ENCODE measurements at regions not wholly inside any gene's neighbourhood (a gene's known extent, or its start where the extent isn't known, plus 50 kb on each side); places are given as distances from the start of the nearest gene placed in this dataset.
"Not testable (repeated sequence)": the region's sequence is repeated elsewhere in the genome, so short reads cannot be mapped to it uniquely, and the experiment has no call there.

GRCh38 chr5:42989190-42989589, 50.9 kb downstream of the ANXA2R start:
- Mint-ChIP-seq H3K4me3 (peak overlapping the region; percentile 93), H3K4me1 (peaks cover 58% of the 10 kb centered on the region)

DNA sequence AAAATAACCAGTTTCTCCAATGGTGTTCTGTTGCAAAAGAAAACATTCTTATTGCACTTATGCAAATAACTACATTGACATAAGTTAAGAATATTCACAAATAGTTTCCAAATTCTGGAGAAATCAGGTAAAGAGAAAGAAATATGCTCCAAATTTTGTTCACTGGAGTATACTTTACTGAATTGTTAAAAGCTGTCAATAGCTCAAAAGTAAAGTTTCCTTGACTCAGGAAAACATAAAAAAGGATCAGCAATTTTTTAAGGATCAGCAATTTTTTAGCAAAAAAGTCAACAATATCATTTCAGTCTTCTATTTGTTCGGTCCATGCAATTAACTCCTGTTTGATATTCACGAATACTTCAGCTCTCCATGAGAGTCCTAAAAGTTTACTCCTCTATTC, 51.6 kb downstream of the ANXA2R start:
- peak overlapping the region; percentile 93 for H3K4me3 Mint-ChIP-seq
- ATAC-seq (no peak), DNase-seq (ENCODE audit: low spot score in 2 of 2) (no peak)
- no peaks in the 10 kb centered on the region for H3K9me3 Mint-ChIP-seq
- H3K27ac Mint-ChIP-seq, result peak overlapping the region; percentile 4
- peaks cover 44% of the 10 kb centered on the region for H3K36me3 Mint-ChIP-seq
- peaks cover 58% of the 10 kb centered on the region for H3K4me1 Mint-ChIP-seq

More at GRCh38 chr5:42989190-42989589, 50.9 kb downstream of the ANXA2R start:
- Mint-ChIP-seq H3K9me3 (no peaks in the 10 kb centered on the region), H3K36me3 (peaks cover 44% of the 10 kb centered on the region), H3K27ac (peak overlapping the region; percentile 99)
- DNase-seq (ENCODE audit: low spot score in 2 of 2) (no peak), ATAC-seq (no peak)

DNA sequence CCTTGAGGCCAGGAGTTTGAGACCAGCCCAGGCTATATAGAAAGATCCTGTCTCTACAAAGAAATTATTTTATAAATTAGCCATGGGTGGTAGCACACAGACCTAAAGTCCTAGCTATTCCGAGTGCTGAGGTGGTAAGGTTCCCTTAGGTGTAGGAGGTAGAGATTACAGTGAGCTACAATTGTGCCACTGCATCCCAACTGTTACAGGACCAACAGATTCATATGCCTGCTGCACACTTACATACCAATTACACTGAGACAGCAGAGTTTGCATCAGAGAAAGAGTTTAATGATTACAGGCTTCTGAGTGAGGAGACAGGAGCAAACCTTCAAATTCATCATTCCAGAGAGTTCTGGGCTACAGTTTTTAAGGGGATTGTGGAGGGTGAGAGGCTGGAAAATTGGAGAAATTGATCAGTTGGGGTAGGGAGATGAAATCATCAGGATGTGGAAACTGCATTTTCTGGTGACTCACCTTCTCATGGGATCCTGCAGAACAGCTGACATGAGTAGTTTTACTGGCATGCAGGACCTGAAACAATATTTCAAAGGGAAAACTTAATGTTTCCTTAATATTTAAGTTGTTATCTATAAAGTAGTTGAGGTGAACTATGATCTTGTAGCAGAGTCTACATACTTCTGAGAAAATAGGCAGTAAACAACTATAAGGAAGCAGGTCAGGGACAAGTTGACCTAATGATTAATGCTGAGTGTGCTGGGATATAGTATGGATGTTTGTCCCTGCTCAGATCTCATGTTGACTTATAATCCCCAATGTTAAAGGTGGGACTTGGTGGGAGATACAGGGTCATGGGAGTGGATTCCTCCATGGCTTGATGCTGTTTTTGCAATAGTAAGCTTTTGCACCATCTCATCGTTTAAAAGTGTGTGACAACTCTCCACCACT, 54.7 kb downstream of the ANXA2R start:
- peaks cover 23% of the 10 kb centered on the region for H3K36me3 Mint-ChIP-seq

GRCh38 chr5:42984307-42984706, 55.8 kb downstream of the ANXA2R start:
- H3K9me3 Mint-ChIP-seq, result no peaks in the 10 kb centered on the region
- no peak overlapping the region for H3K4me3 Mint-ChIP-seq
- DNase-seq (ENCODE audit: low spot score in 2 of 2) (no peak), ATAC-seq (no peak)
- H3K36me3 Mint-ChIP-seq, result peaks cover 23% of the 10 kb centered on the region
- H3K27ac Mint-ChIP-seq, result no peak overlapping the region
- peaks cover 30% of the 10 kb centered on the region for H3K4me1 Mint-ChIP-seq

More for the DNA sequence above, 54.7 kb downstream of the ANXA2R start:
- Mint-ChIP-seq H3K9me3 (no peaks in the 10 kb centered on the region), H3K27ac (peak overlapping the region; percentile 33), H3K4me1 (peaks cover 41% of the 10 kb centered on the region), H3K4me3 (no peak overlapping the region)
- ATAC-seq, result no peak
- no peak for DNase-seq (ENCODE audit: low spot score in 2 of 2)

- no peak overlapping the region for H3K4me3 Mint-ChIP-seq
- no peaks in the 10 kb centered on the region for H3K9me3 Mint-ChIP-seq
- no peak overlapping the region for H3K27ac Mint-ChIP-seq
- peaks cover 20% of the 10 kb centered on the region for H3K4me1 Mint-ChIP-seq
- DNase-seq (ENCODE audit: low spot score in 2 of 2) (no peak), ATAC-seq (no peak)
- peaks cover 23% of the 10 kb centered on the region for H3K36me3 Mint-ChIP-seq
Measured at GRCh38 chr5:42982107-42982622, 58.0 kb downstream of the ANXA2R start.

- not testable (repeated sequence) for H3K27ac Mint-ChIP-seq; ATAC-seq; H3K9me3 Mint-ChIP-seq; H3K4me3 Mint-ChIP-seq; DNase-seq (ENCODE audit: low spot score in 2 of 2)
- Mint-ChIP-seq H3K36me3 (peaks cover 23% of the 10 kb centered on the region), H3K4me1 (peaks cover 16% of the 10 kb centered on the region)
Measured at GRCh38 chr5:42981417-42982106, 58.6 kb downstream of the ANXA2R start.

DNA sequence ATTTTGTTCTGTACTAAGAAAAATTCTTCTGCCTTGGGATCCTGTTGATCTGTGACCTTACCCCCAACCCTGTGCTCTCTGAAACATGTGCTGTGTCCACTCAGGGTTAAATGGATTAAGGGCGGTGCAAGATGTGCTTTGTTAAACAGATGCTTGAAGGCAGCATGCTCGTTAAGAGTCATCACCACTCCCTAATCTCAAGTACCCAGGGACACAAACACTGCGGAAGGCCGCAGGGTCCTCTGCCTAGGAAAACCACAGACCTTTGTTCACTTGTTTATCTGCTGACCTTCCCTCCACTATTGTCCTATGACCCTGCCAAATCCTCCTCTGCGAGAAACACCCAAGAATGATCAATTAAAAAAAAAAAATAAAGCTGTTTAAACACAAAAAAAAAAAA, 59.1 kb downstream of the ANXA2R start:
- Mint-ChIP-seq H3K36me3 (peaks cover 23% of the 10 kb centered on the region), H3K4me1 (peaks cover 11% of the 10 kb centered on the region)
- not testable (repeated sequence) for H3K4me3 Mint-ChIP-seq; ATAC-seq; H3K9me3 Mint-ChIP-seq; H3K27ac Mint-ChIP-seq; DNase-seq (ENCODE audit: low spot score in 2 of 2)

- not testable (repeated sequence) for DNase-seq (ENCODE audit: low spot score in 2 of 2); H3K4me3 Mint-ChIP-seq; ATAC-seq; H3K27ac Mint-ChIP-seq; H3K4me1 Mint-ChIP-seq; H3K9me3 Mint-ChIP-seq
- H3K36me3 Mint-ChIP-seq, result peaks cover 23% of the 10 kb centered on the region
Measured at GRCh38 chr5:42980391-42980790, 59.7 kb downstream of the ANXA2R start.

- not testable (repeated sequence) for H3K9me3 Mint-ChIP-seq; DNase-seq (ENCODE audit: low spot score in 2 of 2); H3K27ac Mint-ChIP-seq; H3K4me3 Mint-ChIP-seq; ATAC-seq; H3K4me1 Mint-ChIP-seq
- H3K36me3 Mint-ChIP-seq, result peaks cover 13% of the 10 kb centered on the region
Measured at GRCh38 chr5:42979242-42979641, 60.9 kb downstream of the ANXA2R start.

GRCh38 chr5:42974536-42974935, 65.6 kb downstream of the ANXA2R start:
- no peaks in the 10 kb centered on the region for H3K4me1 Mint-ChIP-seq
- H3K27ac Mint-ChIP-seq, result no peak overlapping the region
- no peak for ATAC-seq
- no peak overlapping the region for H3K4me3 Mint-ChIP-seq
- H3K9me3 Mint-ChIP-seq, result no peaks in the 10 kb centered on the region
- no peak for DNase-seq (ENCODE audit: low spot score in 2 of 2)
- H3K36me3 Mint-ChIP-seq, result no peaks in the 10 kb centered on the region

DNA sequence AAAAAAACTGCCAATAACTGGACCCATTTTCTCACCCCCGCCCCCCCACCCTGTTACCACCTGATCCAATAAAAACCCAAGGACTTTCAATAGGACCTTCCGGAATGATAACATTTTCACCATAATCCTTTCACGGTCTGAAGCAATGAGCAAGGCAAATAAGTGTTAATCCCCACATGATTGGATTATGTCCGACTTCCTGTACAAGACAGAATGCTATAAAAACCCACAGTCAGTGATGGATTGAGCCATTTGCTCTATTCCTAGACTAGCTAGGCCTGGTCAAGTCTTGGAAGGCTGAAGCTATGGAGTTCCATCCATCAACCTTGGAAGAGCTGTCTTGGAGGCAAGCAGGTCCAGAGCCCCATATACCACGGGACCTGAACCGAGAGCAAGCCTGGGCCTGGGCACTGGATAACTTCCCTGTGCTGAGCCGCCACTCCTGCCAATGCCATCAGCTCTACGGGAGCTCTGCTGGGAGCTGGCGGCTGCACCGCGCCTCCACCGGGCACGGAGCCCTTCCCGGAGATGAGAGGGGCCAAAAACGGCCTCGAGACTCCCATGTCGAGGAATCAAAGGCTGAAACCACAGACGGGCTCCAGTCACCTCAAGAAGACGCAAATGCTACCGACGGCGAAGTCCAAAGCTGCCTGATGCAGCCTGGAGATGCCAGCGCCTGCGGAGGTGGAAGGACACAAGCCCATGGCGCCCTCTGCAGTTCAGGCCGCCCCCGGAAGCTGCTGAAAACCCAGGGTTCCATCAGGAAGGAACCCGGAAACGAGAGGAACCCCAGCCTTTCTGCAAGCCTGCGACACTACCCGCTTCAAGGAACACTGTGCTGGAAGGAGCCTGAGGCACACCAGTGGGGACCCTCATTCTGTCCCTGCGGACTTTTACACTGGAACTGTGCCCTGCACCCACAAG, 69.2 kb downstream of the ANXA2R start:
- Mint-ChIP-seq H3K9me3 (no peaks in the 10 kb centered on the region), H3K4me1 (peaks cover 7% of the 10 kb centered on the region), H3K36me3 (no peaks in the 10 kb centered on the region), H3K27ac (peak overlapping the region; percentile 17), H3K4me3 (no peak overlapping the region)
- ATAC-seq (peak; percentile 26), DNase-seq (ENCODE audit: low spot score in 2 of 2) (no peak)

DNA sequence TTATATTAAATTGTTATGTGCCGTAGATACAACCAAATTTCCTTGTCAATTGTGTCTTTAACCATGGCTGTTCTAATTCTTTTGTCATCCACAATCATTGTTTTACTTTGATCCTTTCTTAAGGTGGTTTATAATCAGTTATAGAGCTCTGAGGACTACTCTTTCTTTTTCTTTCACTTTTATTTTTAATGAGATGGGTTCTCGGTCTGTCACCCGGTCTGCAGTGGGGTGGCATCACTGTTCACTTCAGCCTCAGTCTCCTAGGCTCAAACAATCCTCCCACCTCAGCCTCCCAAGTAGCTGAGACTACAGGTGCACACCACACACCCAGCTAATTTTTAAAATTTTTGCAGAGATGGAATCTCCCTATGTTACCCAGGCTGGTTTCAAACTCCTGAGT, 74.2 kb downstream of the ANXA2R start:
- DNase-seq (ENCODE audit: low spot score in 2 of 2) (no peak), ATAC-seq (peak; percentile 53)
- Mint-ChIP-seq H3K4me3 (peak overlapping the region; percentile 55), H3K9me3 (no peaks in the 10 kb centered on the region), H3K4me1 (peaks cover 30% of the 10 kb centered on the region), H3K36me3 (no peaks in the 10 kb centered on the region), H3K27ac (peak overlapping the region; percentile 77)

- no peak for DNase-seq (ENCODE audit: low spot score in 2 of 2)
- Mint-ChIP-seq H3K27ac (no peak overlapping the region), H3K4me1 (peaks cover 30% of the 10 kb centered on the region), H3K9me3 (no peaks in the 10 kb centered on the region), H3K4me3 (no peak overlapping the region), H3K36me3 (no peaks in the 10 kb centered on the region)
- no peak for ATAC-seq
Measured at GRCh38 chr5:42963412-42963811, 76.7 kb downstream of the ANXA2R start.

- ATAC-seq (peak; percentile 32), DNase-seq (ENCODE audit: low spot score in 2 of 2) (no peak)
- H3K27ac Mint-ChIP-seq, result peak overlapping the region; percentile 36
- H3K4me1 Mint-ChIP-seq, result peaks cover 30% of the 10 kb centered on the region
- H3K36me3 Mint-ChIP-seq, result no peaks in the 10 kb centered on the region
- peak overlapping the region; percentile 3 for H3K4me3 Mint-ChIP-seq
- H3K9me3 Mint-ChIP-seq, result no peaks in the 10 kb centered on the region
Measured at GRCh38 chr5:42962124-42962523, 78.0 kb downstream of the ANXA2R start.

GRCh38 chr5:42960506-42960905, 79.6 kb downstream of the ANXA2R start:
- Mint-ChIP-seq H3K9me3 (no peaks in the 10 kb centered on the region), H3K4me1 (peaks cover 20% of the 10 kb centered on the region), H3K4me3 (no peak overlapping the region), H3K36me3 (no peaks in the 10 kb centered on the region), H3K27ac (no peak overlapping the region)
- ATAC-seq (no peak), DNase-seq (ENCODE audit: low spot score in 2 of 2) (no peak)

All from stimulated activated effector memory CD8-positive, alpha-beta T cell treated with anti-CD3 and anti-CD28 coated beads, Interleukin-12 subunit alpha, Interleukin-12 subunit beta, amount 100 ng/mL, for 72 hours (primary cell).